H1 (cell line): ENCODE measurements at regions not wholly inside any gene's neighbourhood (a gene's known extent, or its start where the extent isn't known, plus 50 kb on each side); places are given as distances from the start of the nearest gene placed in this dataset.

Experiments
- CTCF ChIA-PET: fragments of 300-600 bp; sonication (Branson Sonifier 250); formaldehyde crosslinking; loops from one replicate; lab custom pipeline; 2021; ENCODE audit not compliant: partially characterized antibody; lab: Charles Lee
- POLR2A ChIA-PET: fragments of 300-600 bp; sonication (Branson Sonifier 250); formaldehyde crosslinking; loops from one replicate; lab custom pipeline; 2021; ENCODE audit warnings: inconsistent platforms; ENCODE audit not compliant: partially characterized antibody; lab: Charles Lee
- DNase-seq, 2 experiments: peaks; one replicate each; pipeline versions ENCODE4 v3.0.0 to v3.0.0-alpha.2; 2010 to 2022; ENCODE audit warnings: low spot score in 2 of 2, low read depth in 1 of 2, mixed read lengths in 1 of 2
- FAIRE-seq: peaks from 2 replicates; lab custom pipeline; 2011; peaks lifted over from hg19 to GRCh38; lab: Jason Lieb, UNC
- H2AFZ ChIP-seq: 2 replicates; pipeline ENCODE4 v1.8.1; 2012; ENCODE audit warnings: low read length, inconsistent platforms
- H2AK5ac ChIP-seq: 2 replicates; pipeline ENCODE4 v1.6.1; 2013; ENCODE audit warnings: low read depth, low read length
- H2BK120ac ChIP-seq: replicated peaks from 2 replicates; pipeline ENCODE3; 2013; ENCODE audit warnings: low read depth, low read length, inconsistent platforms
- H2BK12ac ChIP-seq: 2 replicates; pipeline ENCODE4 v1.6.1; 2013; ENCODE audit warnings: low read depth, low read length
- H2BK15ac ChIP-seq: 2 replicates; pipeline ENCODE4 v1.6.1; 2013; ENCODE audit warnings: low read length
- H2BK20ac ChIP-seq: 2 replicates; pipeline ENCODE4 v1.6.1; 2013; ENCODE audit warnings: low read length
- H2BK5ac ChIP-seq: 2 replicates; pipeline ENCODE4 v1.6.1; 2013; ENCODE audit warnings: low read depth, low read length
- H3K14ac ChIP-seq: 2 replicates; pipeline ENCODE4 v1.6.1; 2013; ENCODE audit warnings: inconsistent platforms; ENCODE audit not compliant: insufficient read length
- H3K18ac ChIP-seq: 2 replicates; pipeline ENCODE4 v1.6.1; 2013; ENCODE audit warnings: low read length; ENCODE audit errors: extremely low read depth
- H3K23ac ChIP-seq: 2 replicates; pipeline ENCODE4 v1.6.1; 2013; ENCODE audit warnings: inconsistent platforms; ENCODE audit not compliant: insufficient read length
- H3K23me2 ChIP-seq: 2 replicates; pipeline ENCODE4 v1.6.1; 2013; ENCODE audit warnings: low read depth, low read length
- H3K27ac ChIP-seq: 2 replicates; pipeline ENCODE4 v1.6.1; 2011; ENCODE audit warnings: low read depth, low read length, inconsistent platforms
- H3K27me3 ChIP-seq, 4 experiments: replicated peaks in 1 of 4; 1 replicate in 1 of 4; 2 replicates in 3 of 4; pipeline versions ENCODE4 v1.6.1 to v1.8.1; 2011 to 2013; ENCODE audit warnings: low read length in 3 of 4, mild to moderate bottlenecking in 3 of 4, inconsistent platforms in 2 of 4, mixed read lengths in 2 of 4, moderate library complexity in 1 of 4; ENCODE audit not compliant: control insufficient read depth in 3 of 4, insufficient read depth in 3 of 4; ENCODE audit errors: extremely low read depth in 1 of 4
- H3K36me3 ChIP-seq, 4 experiments: 2 replicates each; pipeline versions ENCODE4 v1.6.1 to v1.8.1; 2011 to 2013; ENCODE audit warnings: mild to moderate bottlenecking in 4 of 4, low read length in 3 of 4, moderate library complexity in 2 of 4, control low read depth in 1 of 4, inconsistent platforms in 1 of 4; ENCODE audit not compliant: insufficient read depth in 4 of 4, control insufficient read depth in 2 of 4
- H3K4ac ChIP-seq: replicated peaks from 2 replicates; pipeline ENCODE3; 2013; ENCODE audit warnings: low read length, low read depth, mixed read lengths, inconsistent platforms; ENCODE audit not compliant: insufficient read length
- H3K4me1 ChIP-seq, 4 experiments: replicated peaks in 1 of 4; 1 replicate in 1 of 4; 2 replicates in 3 of 4; pipeline versions ENCODE4 v1.6.1 to v1.8.1; 2011 to 2013; ENCODE audit warnings: low read length in 3 of 4, inconsistent platforms in 2 of 4, mixed read lengths in 1 of 4; ENCODE audit not compliant: insufficient read depth in 4 of 4, control insufficient read depth in 3 of 4
- H3K4me2 ChIP-seq, 2 experiments: 2 replicates each; pipeline versions ENCODE4 v1.6.1 to v1.8.1; 2011 to 2013; ENCODE audit warnings: low read depth in 2 of 2, low read length in 2 of 2, control low read depth in 1 of 2, inconsistent platforms in 1 of 2, mild to moderate bottlenecking in 1 of 2; ENCODE audit not compliant: insufficient read depth in 1 of 2
- H3K4me3 ChIP-seq, 4 experiments: fragments of 200-600, 300-600 bp in 1 of 4; sonication (generic), shearing (Covaris generic), sonication (Bioruptor Twin) in 1 of 4; 2 replicates each; pipeline versions ENCODE4 v1.5.1 to v1.8.1; 2011 to 2016; ENCODE audit warnings: low read length in 4 of 4, low read depth in 3 of 4, control low read depth in 2 of 4, inconsistent platforms in 2 of 4, mild to moderate bottlenecking in 2 of 4, mixed read lengths in 1 of 4, moderate library complexity in 1 of 4; ENCODE audit not compliant: insufficient read depth in 2 of 4; ENCODE audit errors: extremely low read depth in 1 of 4
- H3K56ac ChIP-seq: replicated peaks from 2 replicates; pipeline ENCODE3; 2013; ENCODE audit warnings: low read depth, mild to moderate bottlenecking, mixed read lengths, low read length, inconsistent platforms; ENCODE audit not compliant: insufficient read length
- H3K79me1 ChIP-seq: 2 replicates; pipeline ENCODE4 v1.6.1; 2013; ENCODE audit warnings: low read depth, low read length, control low read depth
- H3K79me2 ChIP-seq, 2 experiments: 2 replicates each; pipeline versions ENCODE4 v1.6.1 to v1.8.1; 2012 to 2013; ENCODE audit warnings: low read length in 2 of 2, mild to moderate bottlenecking in 2 of 2, inconsistent platforms in 1 of 2; ENCODE audit not compliant: insufficient read depth in 2 of 2, control insufficient read depth in 1 of 2
- H3K9ac ChIP-seq, 4 experiments: replicated peaks in 1 of 4; 1 replicate in 1 of 4; 2 replicates in 3 of 4; pipeline versions ENCODE4 v1.6.1 to v1.8.1; 2011 to 2013; ENCODE audit warnings: low read depth in 3 of 4, low read length in 3 of 4, control low read depth in 2 of 4, mild to moderate bottlenecking in 2 of 4, moderate library complexity in 2 of 4, inconsistent platforms in 1 of 4; ENCODE audit errors: extremely low read depth in 1 of 4
- H3K9me3 ChIP-seq, 2 experiments: 2 replicates each; pipeline versions ENCODE4 v1.6.1 to v1.8.1; 2012 to 2013; ENCODE audit warnings: mild to moderate bottlenecking in 2 of 2, moderate library complexity in 2 of 2, control low read depth in 1 of 2, inconsistent platforms in 1 of 2, low read depth in 1 of 2, low read length in 1 of 2, mixed read lengths in 1 of 2; ENCODE audit not compliant: insufficient read depth in 2 of 2
- H4K20me1 ChIP-seq, 2 experiments: replicated peaks in 1 of 2; 2 replicates each; pipeline versions ENCODE3 to v1.8.1; 2011 to 2013; ENCODE audit warnings: inconsistent platforms in 2 of 2, low read length in 2 of 2, mild to moderate bottlenecking in 1 of 2; ENCODE audit not compliant: insufficient read depth in 2 of 2, control insufficient read depth in 1 of 2
- H4K5ac ChIP-seq: 2 replicates; pipeline ENCODE4 v1.6.1; 2013; ENCODE audit warnings: low read length, low read depth, mixed read lengths, inconsistent platforms; ENCODE audit not compliant: insufficient read length
- H4K8ac ChIP-seq: 2 replicates; pipeline ENCODE4 v1.8.0; 2013; ENCODE audit warnings: mild to moderate bottlenecking, moderate library complexity, low read length, inconsistent platforms; ENCODE audit not compliant: insufficient read depth; ENCODE audit errors: extremely low read depth
- H4K91ac ChIP-seq: replicated peaks from 2 replicates; pipeline ENCODE3; 2013; ENCODE audit warnings: low read length, mixed read lengths, inconsistent platforms; ENCODE audit not compliant: insufficient read length
- GTF2F1 ChIP-seq: IDR thresholded peaks from 2 replicates; pipeline ENCODE4 v1.6.1; 2012; ENCODE audit warnings: low read depth, low read length, improper control_type of control experiment, borderline replicate concordance
- RAD21 ChIP-seq, 2 experiments: IDR thresholded peaks in 1 of 2; conservative IDR thresholded peaks in 1 of 2; 2 replicates each; pipeline ENCODE4 v1.6.1; 2011; ENCODE audit warnings: low read depth in 2 of 2, low read length in 2 of 2, improper control_type of control experiment in 1 of 2, inconsistent platforms in 1 of 2, mild to moderate bottlenecking in 1 of 2, moderate library complexity in 1 of 2
- whole genome bisulfite sequencing, 2 experiments: shearing (Covaris generic) in 1 of 2; methylation state at CpG; one replicate each; pipeline versions ENCODE4 v1.1.6 to v1.1.7; 2013 to 2015; ENCODE audit warnings: low lambda C conversion rate in 2 of 2, mixed read lengths in 2 of 2, inconsistent platforms in 1 of 2, low coverage in 1 of 2, missing lambda C conversion rate in 1 of 2; ENCODE audit not compliant: insufficient replicate concordance in 2 of 2, insufficient coverage in 1 of 2, insufficient read length in 1 of 2; ENCODE audit errors: extremely low coverage in 1 of 2, missing lambda C conversion rate in 1 of 2; 5-methylcytosine and 5-hydroxymethylcytosine counted together
- TF ChIP-seq, protein P1 (sequence below), 3 experiments: IDR thresholded peaks; 1 replicate in 2 of 3; 2 replicates in 1 of 3; pipeline versions ENCODE4 v1.5.1 to v1.6.1; 2011; ENCODE audit warnings: low read length in 3 of 3, mild to moderate bottlenecking in 3 of 3, inconsistent platforms in 2 of 3, low read depth in 1 of 3, moderate library complexity in 1 of 3; ENCODE audit not compliant: insufficient read depth in 1 of 3; ENCODE audit errors: control extremely low read depth in 1 of 3

DNA sequence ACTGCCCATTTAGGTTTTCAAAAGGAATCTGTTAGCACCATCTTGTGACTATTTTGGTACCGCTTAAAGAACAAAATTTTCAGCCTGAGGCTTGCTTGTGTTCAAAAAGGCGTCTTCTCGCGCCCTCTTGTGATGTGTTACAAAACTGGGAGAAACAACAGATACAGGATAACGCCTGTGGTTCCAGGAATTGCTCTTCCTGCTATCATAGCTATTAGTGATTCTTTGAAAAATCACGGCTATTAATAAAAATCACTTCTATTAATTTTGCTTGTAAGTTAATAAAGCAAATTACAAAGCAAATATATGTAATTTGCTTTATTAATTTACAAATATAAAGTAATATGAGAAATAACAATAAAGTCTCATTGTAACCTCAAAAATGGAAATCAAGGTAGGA, 82.2 kb upstream of the ABCD3 start:
- Histone ChIP-seq H3K18ac (no peak overlapping the region), H2BK5ac (no peak overlapping the region), H4K8ac (no peak overlapping the region), H3K4me2 (no peak overlapping the region), H3K56ac (no peak overlapping the region), H4K91ac (no peak overlapping the region), H2BK20ac (no peak overlapping the region), H3K36me3 (no peaks in the 10 kb centered on the region), H3K14ac (no peak overlapping the region), H2AFZ (no peak overlapping the region), H2BK15ac (no peak overlapping the region), H3K23me2 (no peaks in the 10 kb centered on the region), H3K27me3 (no peaks in the 10 kb centered on the region), H2BK12ac (no peak overlapping the region), H3K23ac (no peak overlapping the region), H3K4me1 (peaks cover 0 to 7% (median 0%) of the 10 kb centered on the region in 4 experiments; a peak in 1 of 7 replicates), H3K4me3 (no peak overlapping the region), H3K79me1 (no peaks in the 10 kb centered on the region), H3K9me3 (no peaks in the 10 kb centered on the region), H4K20me1 (no peaks in the 10 kb centered on the region), H3K9ac (no peak overlapping the region), H4K5ac (no peak overlapping the region), H2BK120ac (no peak overlapping the region), H3K27ac (no peak overlapping the region), H2AK5ac (no peak overlapping the region), H3K4ac (no peak overlapping the region), H3K79me2 (no peaks in the 10 kb centered on the region)
- ChIA-PET CTCF (interaction anchor here (0.6 to 21.6 kb wide), 67 partner anchors 7 to 518 kb away, joined by 3 to 807 read pairs (median 5); partner anchors contain the start of genes ABCD3 and ARHGAP29), POLR2A (interaction anchor here (1.1 to 1.4 kb wide), 2 partner anchors 275 to 291 kb away, joined by 4 read pairs; no protein-coding TSS in a partner anchor)
- DNase-seq: no peak
- peak; percentile 99 to 100 for TF ChIP-seq RAD21 (IDR thresholded peaks at IDR 0.05 in 1 of 2, conservative IDR thresholded peaks at IDR 0.05 in 1 of 2; ENCODE audit: low read depth in 2 of 2, low read length in 2 of 2)
- TF ChIP-seq, protein P1, sequence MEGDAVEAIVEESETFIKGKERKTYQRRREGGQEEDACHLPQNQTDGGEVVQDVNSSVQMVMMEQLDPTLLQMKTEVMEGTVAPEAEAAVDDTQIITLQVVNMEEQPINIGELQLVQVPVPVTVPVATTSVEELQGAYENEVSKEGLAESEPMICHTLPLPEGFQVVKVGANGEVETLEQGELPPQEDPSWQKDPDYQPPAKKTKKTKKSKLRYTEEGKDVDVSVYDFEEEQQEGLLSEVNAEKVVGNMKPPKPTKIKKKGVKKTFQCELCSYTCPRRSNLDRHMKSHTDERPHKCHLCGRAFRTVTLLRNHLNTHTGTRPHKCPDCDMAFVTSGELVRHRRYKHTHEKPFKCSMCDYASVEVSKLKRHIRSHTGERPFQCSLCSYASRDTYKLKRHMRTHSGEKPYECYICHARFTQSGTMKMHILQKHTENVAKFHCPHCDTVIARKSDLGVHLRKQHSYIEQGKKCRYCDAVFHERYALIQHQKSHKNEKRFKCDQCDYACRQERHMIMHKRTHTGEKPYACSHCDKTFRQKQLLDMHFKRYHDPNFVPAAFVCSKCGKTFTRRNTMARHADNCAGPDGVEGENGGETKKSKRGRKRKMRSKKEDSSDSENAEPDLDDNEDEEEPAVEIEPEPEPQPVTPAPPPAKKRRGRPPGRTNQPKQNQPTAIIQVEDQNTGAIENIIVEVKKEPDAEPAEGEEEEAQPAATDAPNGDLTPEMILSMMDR (IDR thresholded peaks at IDR 0.05; ENCODE audit: control extremely low read depth in 1 of 3, insufficient read depth in 1 of 3, low read depth in 1 of 3, low read length in 3 of 3): peak in 2 of 3 experiments; percentile 87 to 98; a peak in 3 of 4 replicates
- no peak for TF ChIP-seq GTF2F1
- WGBS, 2 experiments: 16% methylated on average over 6 of the region's 6 CpGs; no CpG with 5 or more reads in 1 of the 2 experiments
- FAIRE-seq: peak; percentile 94
